ENCODE measurements at regions not wholly inside any gene's neighbourhood (a gene's known extent, or its start where the extent isn't known, plus 50 kb on each side); places are given as distances from the start of the nearest gene placed in this dataset.

GRCh38 chr12:95390192-95390591 is 83.8 kb upstream of the METAP2 start:
- peaks cover 3% of the 10 kb centered on the region for H3K4me1 ChIP-seq
- no peak overlapping the region for H3K4me3 ChIP-seq (ENCODE audit: low read depth, low read length)
- no peaks in the 10 kb centered on the region for H3K79me2 ChIP-seq
- H3K9me3 ChIP-seq (ENCODE audit: control insufficient read depth, low read length): no peaks in the 10 kb centered on the region
- H3K9ac ChIP-seq: no peak overlapping the region
- no peak for TF ChIP-seq CTCF (IDR thresholded peaks at IDR 0.05)
- H3K36me3 ChIP-seq (ENCODE audit: control insufficient read depth, insufficient read depth, low read length): no peaks in the 10 kb centered on the region
- H3K4me2 ChIP-seq (ENCODE audit: low read length): no peak overlapping the region
- H3K27ac ChIP-seq: no peak overlapping the region
- no peaks in the 10 kb centered on the region for H3K27me3 ChIP-seq (ENCODE audit: control insufficient read depth, insufficient read depth, low read length)
- H2AFZ ChIP-seq: no peak overlapping the region

GRCh38 chr12:95390932-95391331 is 83.0 kb upstream of the METAP2 start:
- Histone ChIP-seq H3K9me3 (ENCODE audit: control insufficient read depth, low read length) (no peaks in the 10 kb centered on the region), H3K4me1 (no peaks in the 10 kb centered on the region), H2AFZ (no peak overlapping the region), H3K4me2 (ENCODE audit: low read length) (no peak overlapping the region), H3K79me2 (no peaks in the 10 kb centered on the region), H3K27me3 (ENCODE audit: control insufficient read depth, insufficient read depth, low read length) (no peaks in the 10 kb centered on the region), H3K4me3 (ENCODE audit: low read depth, low read length) (no peak overlapping the region), H3K27ac (no peak overlapping the region), H3K36me3 (ENCODE audit: control insufficient read depth, insufficient read depth, low read length) (no peaks in the 10 kb centered on the region), H3K9ac (no peak overlapping the region)
- no peak for TF ChIP-seq CTCF (IDR thresholded peaks at IDR 0.05)

GRCh38 chr12:95393191-95393790 is 80.7 kb upstream of the METAP2 start:
- H3K9me3 ChIP-seq (ENCODE audit: control insufficient read depth, low read length): no peaks in the 10 kb centered on the region
- no peak overlapping the region for H3K4me2 ChIP-seq (ENCODE audit: low read length)
- no peaks in the 10 kb centered on the region for H3K27me3 ChIP-seq (ENCODE audit: control insufficient read depth, insufficient read depth, low read length)
- no peak overlapping the region for H3K4me3 ChIP-seq (ENCODE audit: low read depth, low read length)
- H3K4me1 ChIP-seq: peaks cover 4% of the 10 kb centered on the region
- no peak overlapping the region for H3K9ac ChIP-seq
- no peak for TF ChIP-seq CTCF (IDR thresholded peaks at IDR 0.05)
- no peak overlapping the region for H2AFZ ChIP-seq
- no peak overlapping the region for H3K27ac ChIP-seq
- no peaks in the 10 kb centered on the region for H3K79me2 ChIP-seq
- no peaks in the 10 kb centered on the region for H3K36me3 ChIP-seq (ENCODE audit: control insufficient read depth, insufficient read depth, low read length)

GRCh38 chr12:95395696-95396095 is 78.3 kb upstream of the METAP2 start:
- Histone ChIP-seq H2AFZ (no peak overlapping the region), H3K27ac (no peak overlapping the region), H3K4me2 (ENCODE audit: low read length) (no peak overlapping the region), H3K27me3 (ENCODE audit: control insufficient read depth, insufficient read depth, low read length) (no peaks in the 10 kb centered on the region), H3K4me3 (ENCODE audit: low read depth, low read length) (no peak overlapping the region), H3K9ac (no peak overlapping the region), H3K79me2 (no peaks in the 10 kb centered on the region), H3K9me3 (ENCODE audit: control insufficient read depth, low read length) (no peaks in the 10 kb centered on the region), H3K4me1 (peaks cover 4% of the 10 kb centered on the region), H3K36me3 (ENCODE audit: control insufficient read depth, insufficient read depth, low read length) (no peaks in the 10 kb centered on the region)
- no peak for TF ChIP-seq CTCF (IDR thresholded peaks at IDR 0.05)

GRCh38 chr12:95396849-95397468 is 77.0 kb upstream of the METAP2 start:
- H3K27me3 ChIP-seq (ENCODE audit: control insufficient read depth, insufficient read depth, low read length): no peaks in the 10 kb centered on the region
- peaks cover 4% of the 10 kb centered on the region for H3K4me1 ChIP-seq
- H3K9ac ChIP-seq: no peak overlapping the region
- no peaks in the 10 kb centered on the region for H3K36me3 ChIP-seq (ENCODE audit: control insufficient read depth, insufficient read depth, low read length)
- H3K4me3 ChIP-seq (ENCODE audit: low read depth, low read length): peak overlapping the region; percentile 3
- no peak for TF ChIP-seq CTCF (IDR thresholded peaks at IDR 0.05)
- peak overlapping the region; percentile 46 for H3K27ac ChIP-seq
- H2AFZ ChIP-seq: peak overlapping the region; percentile 64
- no peaks in the 10 kb centered on the region for H3K9me3 ChIP-seq (ENCODE audit: control insufficient read depth, low read length)
- H3K79me2 ChIP-seq: no peaks in the 10 kb centered on the region
- peak overlapping the region; percentile 7 for H3K4me2 ChIP-seq (ENCODE audit: low read length)

All from parathyroid adenoma (tissue), 2 donors.